ENCODE measurements at regions not wholly inside any gene's neighbourhood (a gene's known extent, or its start where the extent isn't known, plus 50 kb on each side); places are given as distances from the start of the nearest gene placed in this dataset.

DNA sequence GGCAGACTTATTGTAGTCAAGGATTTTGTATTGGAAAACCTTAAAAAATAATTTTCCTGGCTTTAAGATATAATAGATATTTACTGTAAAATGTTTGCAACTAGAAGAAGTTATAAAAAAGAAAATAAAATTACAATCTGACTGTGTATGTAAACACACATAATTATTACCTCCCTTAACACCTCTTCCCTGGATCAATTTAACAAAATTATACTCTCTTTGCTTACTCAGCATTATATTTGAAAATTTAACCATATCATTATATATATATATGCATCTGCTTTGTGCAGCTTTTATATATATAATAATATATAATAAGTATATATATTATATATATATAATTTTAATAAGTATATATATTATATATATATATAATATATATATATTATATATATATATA lies 131.7 kb upstream of the FAM98A start:
- DNase-seq (no peak), ATAC-seq (ENCODE audit: poor library complexity) (no peak)
- Histone ChIP-seq H3K27me3 (ENCODE audit: control insufficient read depth in 1 of 2, insufficient read depth in 2 of 2, low read length in 2 of 2) (no peaks in the 10 kb centered on the region), H3K4me3 (ENCODE audit: low read length) (no peak overlapping the region), H3K36me3 (ENCODE audit: insufficient read depth, low read length) (no peaks in the 10 kb centered on the region), H3K9me3 (ENCODE audit: control insufficient read depth in 1 of 2, insufficient read depth in 1 of 2, low read length in 2 of 2) (peaks cover 0 to 22% of the 10 kb centered on the region in 2 experiments), H3K4me1 (ENCODE audit: insufficient read depth, low read length) (no peaks in the 10 kb centered on the region), H3K27ac (ENCODE audit: low read depth in 1 of 2, low read length in 2 of 2) (no peak overlapping the region)
- TF ChIP-seq, protein P1, sequence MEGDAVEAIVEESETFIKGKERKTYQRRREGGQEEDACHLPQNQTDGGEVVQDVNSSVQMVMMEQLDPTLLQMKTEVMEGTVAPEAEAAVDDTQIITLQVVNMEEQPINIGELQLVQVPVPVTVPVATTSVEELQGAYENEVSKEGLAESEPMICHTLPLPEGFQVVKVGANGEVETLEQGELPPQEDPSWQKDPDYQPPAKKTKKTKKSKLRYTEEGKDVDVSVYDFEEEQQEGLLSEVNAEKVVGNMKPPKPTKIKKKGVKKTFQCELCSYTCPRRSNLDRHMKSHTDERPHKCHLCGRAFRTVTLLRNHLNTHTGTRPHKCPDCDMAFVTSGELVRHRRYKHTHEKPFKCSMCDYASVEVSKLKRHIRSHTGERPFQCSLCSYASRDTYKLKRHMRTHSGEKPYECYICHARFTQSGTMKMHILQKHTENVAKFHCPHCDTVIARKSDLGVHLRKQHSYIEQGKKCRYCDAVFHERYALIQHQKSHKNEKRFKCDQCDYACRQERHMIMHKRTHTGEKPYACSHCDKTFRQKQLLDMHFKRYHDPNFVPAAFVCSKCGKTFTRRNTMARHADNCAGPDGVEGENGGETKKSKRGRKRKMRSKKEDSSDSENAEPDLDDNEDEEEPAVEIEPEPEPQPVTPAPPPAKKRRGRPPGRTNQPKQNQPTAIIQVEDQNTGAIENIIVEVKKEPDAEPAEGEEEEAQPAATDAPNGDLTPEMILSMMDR (IDR thresholded peaks at IDR 0.05), result no peak
- intact Hi-C loops (cut with DNase I, micrococcal nuclease), result no loop called here
- Mint-ChIP-seq H3K27ac (no peak overlapping the region), H3K36me3 (ENCODE audit: low read depth) (no peaks in the 10 kb centered on the region), H3K9me3 (no peaks in the 10 kb centered on the region), H3K4me1 (ENCODE audit: low read depth) (no peaks in the 10 kb centered on the region), H3K27me3 (no peaks in the 10 kb centered on the region), H3K4me3 (no peak overlapping the region)
- ChIA-PET CTCF (no interaction called here), POLR2A (no interaction called here)

DNA sequence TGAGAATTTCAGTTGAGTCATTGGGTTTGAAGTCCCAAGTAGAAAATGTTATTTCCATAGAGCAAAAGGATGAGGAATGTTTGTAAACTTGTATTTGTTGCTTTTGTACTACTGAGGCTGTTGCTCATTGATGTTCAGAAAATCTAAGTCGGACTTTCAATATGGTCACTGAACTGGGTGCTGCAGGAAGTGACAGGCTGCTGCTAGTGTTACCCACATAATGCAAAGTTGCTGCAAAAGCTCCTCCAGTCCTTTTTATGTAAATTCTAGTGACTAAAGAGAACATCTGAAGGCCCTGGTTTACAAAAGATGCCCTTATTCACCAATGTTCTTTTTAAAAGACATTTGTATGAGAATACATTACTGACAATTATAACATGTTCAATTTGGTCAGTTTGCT lies 131.1 kb upstream of the FAM98A start:
- no peak overlapping the region for H3K4me3 ChIP-seq (ENCODE audit: low read length)
- peaks cover 0 to 22% of the 10 kb centered on the region in 2 experiments for H3K9me3 ChIP-seq (ENCODE audit: control insufficient read depth in 1 of 2, insufficient read depth in 1 of 2, low read length in 2 of 2)
- CTCF ChIA-PET, result no interaction called here
- H3K27ac ChIP-seq (ENCODE audit: low read depth in 1 of 2, low read length in 2 of 2), result no peak overlapping the region
- no peaks in the 10 kb centered on the region for H3K4me1 Mint-ChIP-seq (ENCODE audit: low read depth)
- H3K4me3 Mint-ChIP-seq, result no peak overlapping the region
- ATAC-seq (ENCODE audit: poor library complexity) (no peak), DNase-seq (no peak)
- intact Hi-C loops (cut with DNase I, micrococcal nuclease), result no loop called here
- TF ChIP-seq, protein P1 (IDR thresholded peaks at IDR 0.05), result no peak
- POLR2A ChIA-PET, result no interaction called here
- H3K4me1 ChIP-seq (ENCODE audit: insufficient read depth, low read length), result no peaks in the 10 kb centered on the region
- H3K27me3 Mint-ChIP-seq, result no peaks in the 10 kb centered on the region
- H3K27ac Mint-ChIP-seq, result no peak overlapping the region
- no peaks in the 10 kb centered on the region for H3K36me3 ChIP-seq (ENCODE audit: insufficient read depth, low read length)
- H3K27me3 ChIP-seq (ENCODE audit: control insufficient read depth in 1 of 2, insufficient read depth in 2 of 2, low read length in 2 of 2), result no peaks in the 10 kb centered on the region
- no peaks in the 10 kb centered on the region for H3K36me3 Mint-ChIP-seq (ENCODE audit: low read depth)
- H3K9me3 Mint-ChIP-seq, result no peaks in the 10 kb centered on the region

DNA sequence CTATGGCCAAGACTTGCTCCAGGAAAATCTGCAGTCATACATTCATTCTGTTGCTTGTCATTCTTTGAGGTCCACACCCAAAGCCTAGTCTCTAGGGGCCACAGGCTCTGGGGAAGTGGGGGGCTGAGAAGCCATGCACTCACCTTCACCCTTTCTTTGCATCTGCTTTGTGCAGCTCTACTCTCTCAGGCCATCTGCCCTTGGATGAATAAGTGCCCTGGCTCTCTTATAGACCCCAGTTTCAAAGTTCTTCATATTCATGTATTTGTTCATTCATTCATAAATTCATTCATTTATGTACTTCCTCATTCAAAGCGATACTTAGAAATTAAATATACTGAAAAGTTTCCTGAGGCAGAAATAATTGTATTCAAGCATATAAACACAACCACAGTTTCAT lies 130.3 kb upstream of the FAM98A start:
- no peaks in the 10 kb centered on the region for H3K27me3 ChIP-seq (ENCODE audit: control insufficient read depth in 1 of 2, insufficient read depth in 2 of 2, low read length in 2 of 2)
- no peak overlapping the region for H3K4me3 ChIP-seq (ENCODE audit: low read length)
- Mint-ChIP-seq H3K4me3 (no peak overlapping the region), H3K4me1 (ENCODE audit: low read depth) (no peaks in the 10 kb centered on the region), H3K36me3 (ENCODE audit: low read depth) (no peaks in the 10 kb centered on the region), H3K27me3 (no peaks in the 10 kb centered on the region), H3K27ac (no peak overlapping the region), H3K9me3 (no peaks in the 10 kb centered on the region)
- no peak for ATAC-seq (ENCODE audit: poor library complexity)
- CTCF ChIA-PET, result no interaction called here
- peaks cover 0 to 22% of the 10 kb centered on the region in 2 experiments for H3K9me3 ChIP-seq (ENCODE audit: control insufficient read depth in 1 of 2, insufficient read depth in 1 of 2, low read length in 2 of 2)
- H3K27ac ChIP-seq (ENCODE audit: low read depth in 1 of 2, low read length in 2 of 2), result no peak overlapping the region
- POLR2A ChIA-PET, result no interaction called here
- H3K36me3 ChIP-seq (ENCODE audit: insufficient read depth, low read length), result no peaks in the 10 kb centered on the region
- TF ChIP-seq, protein P1 (IDR thresholded peaks at IDR 0.05), result no peak
- intact Hi-C loops (cut with DNase I, micrococcal nuclease), result no loop called here
- no peaks in the 10 kb centered on the region for H3K4me1 ChIP-seq (ENCODE audit: insufficient read depth, low read length)
- no peak for DNase-seq

All from CD4-positive, alpha-beta T cell (primary cell).